ENCODE measurements at regions not wholly inside any gene's neighbourhood (a gene's known extent, or its start where the extent isn't known, plus 50 kb on each side); places are given as distances from the start of the nearest gene placed in this dataset.

DNA sequence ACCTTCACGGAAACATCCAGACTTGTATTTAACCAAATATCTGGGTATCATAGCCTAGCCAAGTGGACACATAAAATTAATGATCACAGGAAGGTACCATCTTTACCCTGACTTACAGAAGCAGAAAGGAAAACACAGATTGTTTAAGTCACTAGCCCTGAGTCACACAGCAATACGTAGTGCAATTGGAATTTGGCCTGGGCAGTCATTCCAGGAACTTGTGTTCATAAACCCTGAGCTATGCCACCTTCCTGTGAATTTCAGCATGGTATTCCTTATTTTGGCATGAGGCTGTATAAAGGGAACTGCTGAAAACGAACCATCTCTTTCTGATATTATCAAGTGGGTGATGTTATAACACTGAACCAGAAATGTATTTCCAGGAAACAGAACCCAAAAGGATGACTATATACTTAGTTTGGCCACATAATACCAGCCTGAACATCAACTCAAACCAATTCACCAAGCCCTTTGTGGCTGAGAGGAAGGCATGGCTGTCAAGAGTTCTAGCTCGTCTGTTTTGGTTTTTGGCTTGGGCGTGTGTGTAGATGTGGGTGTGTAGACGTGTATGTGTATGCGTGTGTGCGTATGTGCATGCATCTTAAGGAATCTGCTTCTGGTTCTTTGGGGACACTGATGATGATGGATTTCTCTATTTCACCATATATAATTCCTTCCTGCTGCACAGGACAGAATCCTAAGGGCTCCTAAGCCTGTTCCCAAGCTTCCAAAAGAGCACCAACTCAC, 533.4 kb upstream of the ID2 start:
- TF ChIP-seq, protein P1, sequence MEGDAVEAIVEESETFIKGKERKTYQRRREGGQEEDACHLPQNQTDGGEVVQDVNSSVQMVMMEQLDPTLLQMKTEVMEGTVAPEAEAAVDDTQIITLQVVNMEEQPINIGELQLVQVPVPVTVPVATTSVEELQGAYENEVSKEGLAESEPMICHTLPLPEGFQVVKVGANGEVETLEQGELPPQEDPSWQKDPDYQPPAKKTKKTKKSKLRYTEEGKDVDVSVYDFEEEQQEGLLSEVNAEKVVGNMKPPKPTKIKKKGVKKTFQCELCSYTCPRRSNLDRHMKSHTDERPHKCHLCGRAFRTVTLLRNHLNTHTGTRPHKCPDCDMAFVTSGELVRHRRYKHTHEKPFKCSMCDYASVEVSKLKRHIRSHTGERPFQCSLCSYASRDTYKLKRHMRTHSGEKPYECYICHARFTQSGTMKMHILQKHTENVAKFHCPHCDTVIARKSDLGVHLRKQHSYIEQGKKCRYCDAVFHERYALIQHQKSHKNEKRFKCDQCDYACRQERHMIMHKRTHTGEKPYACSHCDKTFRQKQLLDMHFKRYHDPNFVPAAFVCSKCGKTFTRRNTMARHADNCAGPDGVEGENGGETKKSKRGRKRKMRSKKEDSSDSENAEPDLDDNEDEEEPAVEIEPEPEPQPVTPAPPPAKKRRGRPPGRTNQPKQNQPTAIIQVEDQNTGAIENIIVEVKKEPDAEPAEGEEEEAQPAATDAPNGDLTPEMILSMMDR (IDR thresholded peaks at IDR 0.05; ENCODE audit: low read depth, low read length), result no peak
- H3K4me3 ChIP-seq (ENCODE audit: low read depth, low read length), result no peak overlapping the region

DNA sequence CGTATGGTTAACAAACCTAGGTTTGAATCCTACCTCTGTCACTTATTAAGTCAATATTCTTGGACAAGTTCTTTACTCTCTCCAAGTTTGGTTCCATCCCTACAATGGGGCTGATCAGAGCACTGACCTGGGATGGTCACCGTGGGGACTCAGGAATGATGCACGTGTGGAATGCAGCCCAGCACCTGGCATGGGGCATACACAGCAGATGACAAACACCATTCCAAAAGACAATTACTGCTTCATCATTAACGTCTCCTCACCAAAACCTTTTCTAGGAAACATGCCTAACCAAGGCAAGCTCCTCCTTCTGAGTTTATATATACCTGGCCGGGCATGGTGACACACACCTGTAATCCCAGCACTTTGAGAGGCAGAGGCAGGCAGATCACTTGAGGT, 532.9 kb upstream of the ID2 start:
- H3K4me3 ChIP-seq (ENCODE audit: low read depth, low read length), result no peak overlapping the region
- TF ChIP-seq, protein P1 (IDR thresholded peaks at IDR 0.05; ENCODE audit: low read depth, low read length), result no peak

DNA sequence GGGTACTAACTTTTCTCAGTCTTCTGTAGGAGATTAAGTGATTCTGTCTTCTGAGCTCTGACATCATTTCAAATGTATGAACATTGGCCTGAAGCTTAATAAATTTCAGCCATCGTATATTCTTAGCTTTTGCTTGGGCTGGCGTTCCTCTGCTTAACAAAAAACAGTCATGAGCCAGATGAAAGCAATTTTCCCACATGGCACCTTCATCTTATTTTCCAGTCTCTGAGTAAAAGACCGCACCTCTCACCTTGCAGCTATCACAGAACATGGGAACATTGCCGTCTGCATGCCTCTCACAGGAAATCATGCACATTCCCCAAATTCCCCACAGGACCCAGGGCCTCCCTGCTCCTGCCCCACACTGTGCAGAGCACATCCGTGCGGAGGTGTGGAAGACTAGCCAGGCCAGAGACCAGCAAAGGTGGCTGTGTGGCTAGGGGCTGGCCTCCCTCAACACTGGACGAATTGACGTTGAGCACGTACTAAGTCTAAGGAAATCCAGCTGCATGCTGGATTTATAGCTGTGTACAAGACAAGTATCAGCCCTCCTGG, 531.8 kb upstream of the ID2 start:
- no peak overlapping the region for H3K4me3 ChIP-seq (ENCODE audit: low read depth, low read length)
- TF ChIP-seq, protein P1 (IDR thresholded peaks at IDR 0.05; ENCODE audit: low read depth, low read length), result no peak

DNA sequence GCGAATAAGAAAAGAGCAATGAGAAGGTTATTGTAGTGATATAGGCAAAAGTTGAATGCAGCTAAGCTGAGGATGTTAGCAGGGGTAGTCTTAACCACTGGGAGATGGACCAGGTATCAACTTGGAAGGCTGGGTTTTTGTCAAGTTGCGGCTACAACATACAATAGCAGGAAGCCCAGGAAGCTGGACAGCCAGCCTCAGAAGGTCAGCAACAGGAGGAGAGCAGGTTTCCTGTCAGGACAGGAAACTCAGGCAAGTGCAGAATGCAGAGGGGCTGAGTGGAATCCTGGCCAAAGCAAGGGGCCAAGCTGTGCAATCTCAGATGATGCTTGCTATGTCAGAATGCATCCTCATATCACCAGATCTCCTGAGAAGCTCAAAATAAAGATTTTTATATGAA, 530.0 kb upstream of the ID2 start:
- TF ChIP-seq, protein P1 (IDR thresholded peaks at IDR 0.05; ENCODE audit: low read depth, low read length), result no peak
- no peak overlapping the region for H3K4me3 ChIP-seq (ENCODE audit: low read depth, low read length)

DNA sequence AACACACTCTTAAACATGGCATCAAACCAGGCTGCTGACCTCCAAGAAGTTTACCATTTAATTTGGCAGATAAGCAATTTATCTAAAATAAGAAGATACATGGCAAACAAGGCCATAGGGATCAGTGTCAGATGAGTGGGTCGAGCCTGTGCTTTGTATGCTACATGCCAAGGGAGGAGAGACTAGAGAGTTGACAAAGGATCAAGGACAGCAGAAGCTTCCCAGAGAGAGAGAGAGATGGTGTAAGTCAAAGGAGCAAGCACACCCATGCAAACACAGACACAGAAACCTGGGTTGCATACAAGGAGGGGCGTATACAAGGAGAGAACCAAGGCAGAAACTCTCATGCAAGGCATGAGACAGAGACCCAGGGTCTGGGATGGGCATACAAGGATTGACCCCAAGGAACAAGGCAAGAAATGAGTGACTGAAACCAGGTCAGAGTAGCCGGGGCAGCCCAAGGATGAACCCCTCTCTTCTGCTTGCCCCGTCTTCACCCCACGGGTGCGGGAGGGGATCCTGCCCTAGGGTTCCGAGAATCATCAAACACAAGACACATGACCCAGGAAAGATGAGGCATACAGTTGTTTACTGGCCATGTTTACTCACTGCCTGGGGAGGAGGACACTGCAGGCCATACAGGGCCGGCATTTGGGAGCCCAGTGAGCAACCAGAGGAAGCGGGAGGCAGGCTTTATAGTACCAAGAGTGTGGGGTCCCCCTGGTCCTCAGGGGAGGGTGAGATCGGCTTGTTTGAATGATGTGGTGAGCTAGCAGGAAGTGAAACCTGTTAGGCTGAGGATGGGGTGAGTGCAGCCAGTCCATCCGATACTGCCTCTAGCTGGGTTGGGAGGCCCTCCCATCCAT, 529.2 kb upstream of the ID2 start:
- H3K4me3 ChIP-seq (ENCODE audit: low read depth, low read length), result no peak overlapping the region
- TF ChIP-seq, protein P1 (IDR thresholded peaks at IDR 0.05; ENCODE audit: low read depth, low read length), result no peak

DNA sequence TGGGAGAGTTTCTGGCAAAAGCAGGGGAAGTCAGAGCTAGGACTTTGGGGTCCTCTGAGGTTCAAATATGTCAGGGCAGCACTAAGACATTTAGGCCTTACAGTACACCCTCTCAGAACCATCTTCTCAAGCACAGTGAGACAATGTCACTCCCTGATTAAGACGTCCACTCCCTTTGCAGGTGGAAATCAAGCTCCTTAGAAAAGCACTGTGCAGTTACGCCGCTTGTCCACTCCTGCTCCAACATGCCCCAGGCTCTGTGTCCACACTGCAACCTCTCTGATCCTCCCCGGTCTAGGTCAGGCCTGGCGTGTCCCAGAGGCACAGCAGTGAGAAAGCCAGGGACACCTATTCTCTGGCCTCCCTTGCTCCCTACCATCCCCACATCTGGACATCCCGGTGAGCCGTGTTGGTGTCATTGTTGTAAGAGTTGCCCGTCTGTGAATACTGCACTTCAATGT, 528.6 kb upstream of the ID2 start:
- TF ChIP-seq, protein P1 (IDR thresholded peaks at IDR 0.05; ENCODE audit: low read depth, low read length), result no peak

More for the DNA sequence above, 528.6 kb upstream of the ID2 start:
- H3K4me3 ChIP-seq (ENCODE audit: low read depth, low read length), result no peak overlapping the region
